NT2/D1 (cell line): ENCODE measurements at regions not wholly inside any gene's neighbourhood (a gene's known extent, or its start where the extent isn't known, plus 50 kb on each side); places are given as distances from the start of the nearest gene placed in this dataset.

Experiments used
- SUZ12 ChIP-seq: IDR thresholded peaks from 2 replicates; pipeline ENCODE4 v1.6.1; 2011; ENCODE audit not compliant: insufficient read length, insufficient read depth; ENCODE audit errors: extremely low read depth
- YY1 ChIP-seq: IDR thresholded peaks from 2 replicates; pipeline ENCODE4 v1.6.1; 2011; ENCODE audit not compliant: insufficient read length, insufficient read depth

- TF ChIP-seq YY1 (no peak), SUZ12 (no peak)
These were observed 648.0 kb downstream of the SLC4A3 start for GRCh38 chr2:220275454-220275853.
